Neural cell (in vitro differentiated cells): ENCODE measurements at regions not wholly inside any gene's neighbourhood (a gene's known extent, or its start where the extent isn't known, plus 50 kb on each side); places are given as distances from the start of the nearest gene placed in this dataset.
A peak's percentile ranks its signal among the peaks of the same experiment; 100 is the strongest.

Source experiments
- H2AFZ ChIP-seq: fragments of 200-600, 300-800 bp; sonication (generic), shearing (Covaris generic); 2 replicates; pipeline ENCODE4 v1.6.0; 2014; ENCODE audit warnings: low read depth, mild to moderate bottlenecking, antibody characterized with exemption, low read length, moderate library complexity
- H3F3A ChIP-seq: fragments of 200-600 bp; shearing (Covaris generic); 2 replicates; pipeline ENCODE4 v1.6.1; 2016; ENCODE audit warnings: mild to moderate bottlenecking, moderate library complexity, mixed read lengths, antibody characterized with exemption, low read length; ENCODE audit not compliant: insufficient read depth, poor library complexity, severe bottlenecking
- H3K27ac ChIP-seq: fragments of 200-600, 300-800 bp; sonication (generic), shearing (Covaris generic); 2 replicates; pipeline ENCODE4 v1.5.1; 2014; ENCODE audit warnings: mild to moderate bottlenecking, low read length, moderate library complexity
- H3K27me3 ChIP-seq: fragments of 300-800, 200-600 bp; sonication (generic), shearing (Covaris generic); 2 replicates; pipeline ENCODE4 v1.6.0; 2014; ENCODE audit warnings: mild to moderate bottlenecking, low read depth, low read length, moderate library complexity; ENCODE audit not compliant: insufficient read depth
- H3K36me3 ChIP-seq: fragments of 300-800, 200-600 bp; sonication (generic), shearing (Covaris generic); 2 replicates; pipeline ENCODE4 v1.5.1; 2014; ENCODE audit warnings: mild to moderate bottlenecking, antibody characterized with exemption, low read length, moderate library complexity; ENCODE audit not compliant: insufficient read depth
- H3K4me2 ChIP-seq: fragments of 300-800, 200-600 bp; sonication (generic), shearing (Covaris generic); 2 replicates; pipeline ENCODE4 v1.6.0; 2014; ENCODE audit warnings: mild to moderate bottlenecking, low read length
- H3K4me3 ChIP-seq: fragments of 300-800, 200-600 bp; sonication (generic), shearing (Covaris generic); 2 replicates; pipeline ENCODE4 v1.5.1; 2014; ENCODE audit warnings: mild to moderate bottlenecking, low read length, moderate library complexity
- H3K79me2 ChIP-seq: fragments of 200-600 bp; shearing (Covaris generic); replicated peaks from 2 replicates; pipeline ENCODE4 v1.6.0; 2014; ENCODE audit warnings: mild to moderate bottlenecking, low read length, moderate library complexity; ENCODE audit not compliant: insufficient read depth
- H3K9ac ChIP-seq: fragments of 300-800, 200-600 bp; sonication (generic), shearing (Covaris generic); 2 replicates; pipeline ENCODE4 v1.6.1; 2016; ENCODE audit warnings: mild to moderate bottlenecking, low read length, mixed read lengths
- H3K9me2 ChIP-seq: fragments of 200-600 bp; shearing (Covaris generic); 2 replicates; pipeline ENCODE4 v1.6.1; 2016; ENCODE audit warnings: mild to moderate bottlenecking, low read length, mixed read lengths; ENCODE audit not compliant: insufficient read depth
- H3K9me3 ChIP-seq: fragments of 200-600, 300-800 bp; sonication (generic), shearing (Covaris generic); 2 replicates; pipeline ENCODE4 v1.6.1; 2016; ENCODE audit warnings: mild to moderate bottlenecking, mixed run types, low read length, moderate library complexity, mixed read lengths
- H4K20me1 ChIP-seq: fragments of 200-600 bp; shearing (Covaris generic); 2 replicates; pipeline ENCODE4 v1.6.1; 2016; ENCODE audit warnings: mild to moderate bottlenecking, mixed run types; ENCODE audit not compliant: insufficient read depth
- EP300 ChIP-seq: fragments of 450-650 bp; conservative IDR thresholded peaks from 2 replicates; pipeline ENCODE4 v1.6.1; 2014; ENCODE audit warnings: antibody characterized with exemption, mild to moderate bottlenecking, moderate library complexity; ENCODE audit not compliant: poor library complexity, severe bottlenecking
- EZH2 ChIP-seq: fragments of 200-600, 300-800 bp; shearing (Covaris generic), sonication (generic); IDR thresholded peaks from 2 replicates; pipeline ENCODE4 v1.6.1; 2014; ENCODE audit warnings: antibody characterized with exemption, low read length, borderline replicate concordance, mild to moderate bottlenecking; ENCODE audit not compliant: insufficient read depth, poor library complexity, severe bottlenecking
- MXI1 ChIP-seq: fragments of 450-650 bp; conservative IDR thresholded peaks from 2 replicates; pipeline ENCODE4 v1.6.1; 2014; ENCODE audit warnings: antibody characterized with exemption, mild to moderate bottlenecking; ENCODE audit not compliant: poor library complexity, severe bottlenecking
- POLR2AphosphoS5 ChIP-seq: IDR thresholded peaks from 2 replicates; pipeline ENCODE4 v1.6.1; 2012
- RAD21 ChIP-seq: fragments of 450-650 bp; conservative IDR thresholded peaks from 2 replicates; pipeline ENCODE4 v1.6.1; 2014; ENCODE audit warnings: antibody characterized with exemption, mild to moderate bottlenecking, moderate library complexity
- SMC3 ChIP-seq: fragments of 450-650 bp; conservative IDR thresholded peaks from 2 replicates; pipeline ENCODE4 v1.6.1; 2014; ENCODE audit warnings: antibody characterized with exemption, mild to moderate bottlenecking, moderate library complexity; ENCODE audit not compliant: poor library complexity
- TAF1 ChIP-seq: IDR thresholded peaks from 2 replicates; pipeline ENCODE4 v1.6.1; 2012; ENCODE audit warnings: low read depth
- TF ChIP-seq, protein P1 (sequence below): IDR thresholded peaks from 2 replicates; pipeline ENCODE4 v1.6.1; 2012; ENCODE audit warnings: borderline replicate concordance
- TF ChIP-seq, protein P2 (sequence below): fragments of 450-650 bp; IDR thresholded peaks from 2 replicates; pipeline ENCODE4 v1.5.1; 2014; ENCODE audit warnings: antibody characterized with exemption, mild to moderate bottlenecking, moderate library complexity; ENCODE audit not compliant: poor library complexity, severe bottlenecking

DNA sequence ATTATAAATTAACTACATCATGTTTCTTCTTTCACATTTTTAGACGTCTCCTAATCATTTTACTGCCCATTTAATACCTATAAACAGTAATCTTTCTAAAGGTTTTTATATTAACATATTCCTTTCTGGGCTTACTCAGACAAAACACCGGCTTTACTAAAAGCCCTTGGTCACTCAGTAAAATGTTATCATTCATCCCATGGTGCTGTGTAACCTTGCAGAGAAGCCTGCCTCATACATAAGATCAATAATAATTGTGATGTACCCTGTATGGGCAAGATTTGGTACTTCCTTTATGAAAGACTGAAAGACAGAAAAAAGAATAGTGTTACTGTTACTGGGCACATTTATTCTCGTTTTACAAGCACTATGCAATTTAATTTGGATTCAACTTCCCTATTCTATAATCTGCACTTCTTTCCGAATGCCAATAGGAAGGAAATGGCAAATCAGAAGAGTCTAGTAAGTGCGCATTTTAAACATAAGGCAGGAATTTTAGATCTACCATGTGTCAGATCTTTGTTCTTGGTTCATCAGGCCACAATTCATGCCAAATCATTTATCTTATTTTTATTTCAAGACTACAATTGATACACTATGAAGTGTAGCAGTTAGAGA is 522.2 kb downstream of the CSNK1G3 start:
- Histone ChIP-seq H3K4me3 (no peak overlapping the region), H3K27ac (no peak overlapping the region), H2AFZ (no peak overlapping the region), H3K36me3 (no peaks in the 10 kb centered on the region), H4K20me1 (no peaks in the 10 kb centered on the region), H3F3A (peaks cover 3% of the 10 kb centered on the region), H3K4me2 (no peak overlapping the region), H3K27me3 (no peaks in the 10 kb centered on the region), H3K79me2 (no peaks in the 10 kb centered on the region), H3K9me3 (no peaks in the 10 kb centered on the region), H3K9ac (no peak overlapping the region), H3K9me2 (no peaks in the 10 kb centered on the region)
- TF ChIP-seq, protein P1, sequence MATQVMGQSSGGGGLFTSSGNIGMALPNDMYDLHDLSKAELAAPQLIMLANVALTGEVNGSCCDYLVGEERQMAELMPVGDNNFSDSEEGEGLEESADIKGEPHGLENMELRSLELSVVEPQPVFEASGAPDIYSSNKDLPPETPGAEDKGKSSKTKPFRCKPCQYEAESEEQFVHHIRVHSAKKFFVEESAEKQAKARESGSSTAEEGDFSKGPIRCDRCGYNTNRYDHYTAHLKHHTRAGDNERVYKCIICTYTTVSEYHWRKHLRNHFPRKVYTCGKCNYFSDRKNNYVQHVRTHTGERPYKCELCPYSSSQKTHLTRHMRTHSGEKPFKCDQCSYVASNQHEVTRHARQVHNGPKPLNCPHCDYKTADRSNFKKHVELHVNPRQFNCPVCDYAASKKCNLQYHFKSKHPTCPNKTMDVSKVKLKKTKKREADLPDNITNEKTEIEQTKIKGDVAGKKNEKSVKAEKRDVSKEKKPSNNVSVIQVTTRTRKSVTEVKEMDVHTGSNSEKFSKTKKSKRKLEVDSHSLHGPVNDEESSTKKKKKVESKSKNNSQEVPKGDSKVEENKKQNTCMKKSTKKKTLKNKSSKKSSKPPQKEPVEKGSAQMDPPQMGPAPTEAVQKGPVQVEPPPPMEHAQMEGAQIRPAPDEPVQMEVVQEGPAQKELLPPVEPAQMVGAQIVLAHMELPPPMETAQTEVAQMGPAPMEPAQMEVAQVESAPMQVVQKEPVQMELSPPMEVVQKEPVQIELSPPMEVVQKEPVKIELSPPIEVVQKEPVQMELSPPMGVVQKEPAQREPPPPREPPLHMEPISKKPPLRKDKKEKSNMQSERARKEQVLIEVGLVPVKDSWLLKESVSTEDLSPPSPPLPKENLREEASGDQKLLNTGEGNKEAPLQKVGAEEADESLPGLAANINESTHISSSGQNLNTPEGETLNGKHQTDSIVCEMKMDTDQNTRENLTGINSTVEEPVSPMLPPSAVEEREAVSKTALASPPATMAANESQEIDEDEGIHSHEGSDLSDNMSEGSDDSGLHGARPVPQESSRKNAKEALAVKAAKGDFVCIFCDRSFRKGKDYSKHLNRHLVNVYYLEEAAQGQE, result no peak
- TF ChIP-seq EZH2, result no peak
- TF ChIP-seq, protein P2, sequence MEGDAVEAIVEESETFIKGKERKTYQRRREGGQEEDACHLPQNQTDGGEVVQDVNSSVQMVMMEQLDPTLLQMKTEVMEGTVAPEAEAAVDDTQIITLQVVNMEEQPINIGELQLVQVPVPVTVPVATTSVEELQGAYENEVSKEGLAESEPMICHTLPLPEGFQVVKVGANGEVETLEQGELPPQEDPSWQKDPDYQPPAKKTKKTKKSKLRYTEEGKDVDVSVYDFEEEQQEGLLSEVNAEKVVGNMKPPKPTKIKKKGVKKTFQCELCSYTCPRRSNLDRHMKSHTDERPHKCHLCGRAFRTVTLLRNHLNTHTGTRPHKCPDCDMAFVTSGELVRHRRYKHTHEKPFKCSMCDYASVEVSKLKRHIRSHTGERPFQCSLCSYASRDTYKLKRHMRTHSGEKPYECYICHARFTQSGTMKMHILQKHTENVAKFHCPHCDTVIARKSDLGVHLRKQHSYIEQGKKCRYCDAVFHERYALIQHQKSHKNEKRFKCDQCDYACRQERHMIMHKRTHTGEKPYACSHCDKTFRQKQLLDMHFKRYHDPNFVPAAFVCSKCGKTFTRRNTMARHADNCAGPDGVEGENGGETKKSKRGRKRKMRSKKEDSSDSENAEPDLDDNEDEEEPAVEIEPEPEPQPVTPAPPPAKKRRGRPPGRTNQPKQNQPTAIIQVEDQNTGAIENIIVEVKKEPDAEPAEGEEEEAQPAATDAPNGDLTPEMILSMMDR, result no peak

DNA sequence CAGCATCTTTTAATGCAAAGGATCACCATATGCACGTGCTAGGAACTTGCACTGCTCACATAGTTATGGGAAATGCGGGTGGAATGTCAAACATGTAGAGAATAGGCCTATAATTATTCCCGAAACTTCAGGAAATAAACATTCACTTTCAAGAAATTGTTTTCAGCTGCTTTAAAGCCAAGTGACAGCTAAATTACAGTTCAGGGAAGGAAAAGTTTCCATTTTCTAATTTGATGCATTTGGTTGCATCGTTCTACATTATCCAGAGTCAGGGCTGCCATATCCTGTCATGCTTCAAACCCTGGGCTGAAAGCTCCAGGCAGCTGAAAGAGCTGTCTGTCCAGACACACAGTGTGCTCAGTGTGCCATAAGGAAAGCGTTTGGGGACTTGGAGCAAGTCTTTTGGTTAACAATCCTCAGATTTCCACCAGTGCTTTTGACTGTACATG is 518.1 kb downstream of the CSNK1G3 start:
- Histone ChIP-seq H3K9ac (peak overlapping the region; percentile 14), H3K79me2 (no peaks in the 10 kb centered on the region), H3K4me3 (peak overlapping the region; percentile 28), H2AFZ (no peak overlapping the region), H4K20me1 (no peaks in the 10 kb centered on the region), H3F3A (peaks cover 4% of the 10 kb centered on the region), H3K27ac (peak overlapping the region; percentile 52), H3K9me2 (no peaks in the 10 kb centered on the region), H3K4me2 (peak overlapping the region; percentile 54), H3K27me3 (no peaks in the 10 kb centered on the region), H3K9me3 (no peaks in the 10 kb centered on the region), H3K36me3 (no peaks in the 10 kb centered on the region)
- TF ChIP-seq MXI1 (peak; percentile 88), POLR2AphosphoS5 (peak; percentile 78), SMC3 (no peak), EZH2 (no peak), TAF1 (no peak), EP300 (peak; percentile 96), RAD21 (peak; percentile 45)
- TF ChIP-seq, protein P2, result no peak
- TF ChIP-seq, protein P1, result peak; percentile 99
